ENCODE measurements at regions not wholly inside any gene's neighbourhood (a gene's known extent, or its start where the extent isn't known, plus 50 kb on each side); places are given as distances from the start of the nearest gene placed in this dataset.
"Not testable (repeated sequence)": the region's sequence is repeated elsewhere in the genome, so short reads cannot be mapped to it uniquely, and the experiment has no call there.

- Histone ChIP-seq H3K4me3 (no peak overlapping the region), H3K36me3 (ENCODE audit: insufficient read depth in 1 of 2, low read depth in 1 of 2) (no peaks in the 10 kb centered on the region), H3K27ac (no peak overlapping the region), H3K27me3 (ENCODE audit: insufficient read depth in 3 of 3, low read length in 2 of 3) (no peaks in the 10 kb centered on the region), H3K4me1 (no peaks in the 10 kb centered on the region), H3K9me3 (peaks cover 5% of the 10 kb centered on the region)
- ATAC-seq, result no peak
- WGBS, 3 donors, result 70 to 78% (median 74%) methylated on average over 19 of the region's 19 CpGs
- DNase-seq, result no peak
- no peak for TF ChIP-seq CTCF (IDR thresholded peaks at IDR 0.05)
- intact Hi-C loops (cut with DNase I), result no loop called here
Observed at GRCh38 chr2:20113986-20114938, 62.8 kb upstream of the LAPTM4A start.

- Histone ChIP-seq H3K36me3 (ENCODE audit: insufficient read depth in 1 of 2, low read depth in 1 of 2) (no peaks in the 10 kb centered on the region), H3K27me3 (ENCODE audit: insufficient read depth in 3 of 3, low read length in 2 of 3) (no peaks in the 10 kb centered on the region), H3K27ac (no peak overlapping the region), H3K4me1 (no peaks in the 10 kb centered on the region), H3K9me3 (peaks cover 5% of the 10 kb centered on the region), H3K4me3 (no peak overlapping the region)
- WGBS, 3 donors, result 85 to 94% (median 91%) methylated on average over 15 of the region's 15 CpGs
- no peak for ATAC-seq
- no peak for TF ChIP-seq CTCF (IDR thresholded peaks at IDR 0.05)
- intact Hi-C loops (cut with DNase I), result no loop called here
- DNase-seq, result no peak
Observed at GRCh38 chr2:20113004-20113796, 61.8 kb upstream of the LAPTM4A start.

GRCh38 chr2:20112361-20112760, 60.9 kb upstream of the LAPTM4A start:
- DNase-seq; intact Hi-C loops (cut with DNase I): not testable (repeated sequence)

GRCh38 chr2:20111311-20112131, 60.1 kb upstream of the LAPTM4A start:
- H3K9me3 ChIP-seq, result peaks cover 5% of the 10 kb centered on the region
- TF ChIP-seq CTCF (IDR thresholded peaks at IDR 0.05), result no peak
- no peak overlapping the region for H3K4me3 ChIP-seq
- H3K36me3 ChIP-seq (ENCODE audit: insufficient read depth in 1 of 2, low read depth in 1 of 2), result no peaks in the 10 kb centered on the region
- H3K27me3 ChIP-seq (ENCODE audit: insufficient read depth in 3 of 3, low read length in 2 of 3), result peaks cover 0 to 6% (median 1%) of the 10 kb centered on the region in 3 donors
- no peak overlapping the region for H3K27ac ChIP-seq
- 67 to 72% (median 67%) methylated on average over 10 of the region's 10 CpGs for WGBS, 3 donors
- DNase-seq (no peak), ATAC-seq (no peak)
- H3K4me1 ChIP-seq, result no peaks in the 10 kb centered on the region
- intact Hi-C loops (cut with DNase I), result no loop called here

More at GRCh38 chr2:20112361-20112760, 60.9 kb upstream of the LAPTM4A start:
- WGBS, 3 donors, result 89 to 92% (median 92%) methylated on average over 9 of the region's 9 CpGs
- not testable (repeated sequence) for ATAC-seq; H3K27me3 ChIP-seq (ENCODE audit: insufficient read depth in 3 of 3, low read length in 2 of 3); H3K36me3 ChIP-seq (ENCODE audit: insufficient read depth in 1 of 2, low read depth in 1 of 2); H3K9me3 ChIP-seq; H3K27ac ChIP-seq; H3K4me1 ChIP-seq; H3K4me3 ChIP-seq
